SH-SY5Y (cell line): ENCODE measurements at regions not wholly inside any gene's neighbourhood (a gene's known extent, or its start where the extent isn't known, plus 50 kb on each side); places are given as distances from the start of the nearest gene placed in this dataset.

Experiments used
- GATA2 ChIP-seq: IDR thresholded peaks from 2 replicates; pipeline ENCODE4 v1.6.1; 2011; ENCODE audit warnings: mild to moderate bottlenecking, low read depth, low read length
- GATA3 ChIP-seq: IDR thresholded peaks from 2 replicates; pipeline ENCODE4 v1.6.1; 2011; ENCODE audit warnings: low read depth, mild to moderate bottlenecking, low read length, moderate library complexity

- TF ChIP-seq GATA2 (no peak), GATA3 (no peak)
These were observed 406.1 kb downstream of the VPS13C start for GRCh38 chr15:61654002-61654740.
